ENCODE measurements at regions not wholly inside any gene's neighbourhood (a gene's known extent, or its start where the extent isn't known, plus 50 kb on each side); places are given as distances from the start of the nearest gene placed in this dataset.

DNA sequence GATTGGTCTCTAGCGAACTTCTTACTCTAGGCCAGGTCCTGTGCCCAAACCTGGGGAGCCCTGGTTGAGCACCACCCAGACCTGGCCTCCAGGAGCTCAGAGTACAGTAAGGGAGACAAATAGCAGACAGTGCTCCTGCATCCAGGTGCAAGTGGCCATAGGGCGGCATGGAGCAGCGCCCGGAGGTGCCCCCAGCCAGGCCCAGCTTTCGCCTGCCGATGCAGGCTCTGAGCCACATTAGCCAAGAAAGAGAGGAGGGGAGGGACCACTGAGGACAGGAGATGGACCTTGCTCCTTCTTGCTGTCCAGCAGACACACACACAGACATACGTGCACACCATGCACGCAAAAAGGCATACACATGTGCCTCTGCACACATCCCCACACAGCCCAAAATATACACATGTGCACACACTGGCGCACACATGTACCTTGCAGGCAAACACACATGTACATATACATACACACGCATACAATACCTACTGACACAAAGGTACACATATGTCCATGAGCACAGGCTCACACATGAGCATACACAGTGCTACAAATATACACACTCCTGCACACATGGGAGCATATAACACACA is 68.7 kb upstream of the FGF3 start:
- TF ChIP-seq, protein P1, sequence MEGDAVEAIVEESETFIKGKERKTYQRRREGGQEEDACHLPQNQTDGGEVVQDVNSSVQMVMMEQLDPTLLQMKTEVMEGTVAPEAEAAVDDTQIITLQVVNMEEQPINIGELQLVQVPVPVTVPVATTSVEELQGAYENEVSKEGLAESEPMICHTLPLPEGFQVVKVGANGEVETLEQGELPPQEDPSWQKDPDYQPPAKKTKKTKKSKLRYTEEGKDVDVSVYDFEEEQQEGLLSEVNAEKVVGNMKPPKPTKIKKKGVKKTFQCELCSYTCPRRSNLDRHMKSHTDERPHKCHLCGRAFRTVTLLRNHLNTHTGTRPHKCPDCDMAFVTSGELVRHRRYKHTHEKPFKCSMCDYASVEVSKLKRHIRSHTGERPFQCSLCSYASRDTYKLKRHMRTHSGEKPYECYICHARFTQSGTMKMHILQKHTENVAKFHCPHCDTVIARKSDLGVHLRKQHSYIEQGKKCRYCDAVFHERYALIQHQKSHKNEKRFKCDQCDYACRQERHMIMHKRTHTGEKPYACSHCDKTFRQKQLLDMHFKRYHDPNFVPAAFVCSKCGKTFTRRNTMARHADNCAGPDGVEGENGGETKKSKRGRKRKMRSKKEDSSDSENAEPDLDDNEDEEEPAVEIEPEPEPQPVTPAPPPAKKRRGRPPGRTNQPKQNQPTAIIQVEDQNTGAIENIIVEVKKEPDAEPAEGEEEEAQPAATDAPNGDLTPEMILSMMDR (IDR thresholded peaks at IDR 0.05; ENCODE audit: insufficient read depth, low read depth, low read length): no peak
- H3K4me3 ChIP-seq (ENCODE audit: low read depth, low read length): no peak overlapping the region
- no peak for DNase-seq (ENCODE audit: low read depth)

DNA sequence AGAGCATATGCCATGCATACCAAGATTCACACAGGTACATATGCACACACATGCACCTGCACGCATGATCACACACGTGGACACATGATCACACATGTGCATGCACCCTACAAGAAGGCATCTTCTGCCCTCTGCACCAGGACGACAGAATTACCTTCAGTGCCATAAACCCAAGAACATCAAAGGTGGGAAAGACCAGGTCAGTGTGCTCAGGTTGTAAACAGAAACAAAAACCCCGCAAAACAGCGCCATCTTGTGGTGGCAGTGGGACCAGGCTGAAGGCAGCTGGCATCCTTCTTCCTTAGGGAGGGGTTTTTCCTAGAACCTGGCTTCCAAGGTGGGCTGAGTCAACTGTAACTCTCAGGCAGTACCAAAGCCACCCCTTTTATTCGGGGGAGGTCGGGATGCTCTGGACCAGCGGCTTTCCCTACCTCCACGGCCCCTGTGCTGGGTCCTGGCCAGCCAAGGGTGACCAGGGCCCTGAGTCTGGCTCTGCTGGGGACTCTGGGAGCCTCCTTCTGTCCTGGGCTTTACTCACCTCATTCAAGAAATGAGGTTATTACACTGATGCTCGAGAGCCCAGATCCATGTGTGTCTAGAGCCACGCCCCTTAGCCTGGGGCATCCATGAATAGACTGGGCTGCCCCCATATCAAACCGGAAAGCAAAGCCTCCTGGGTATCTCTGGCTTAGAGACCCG is 69.4 kb upstream of the FGF3 start:
- peak; percentile 55 for DNase-seq (ENCODE audit: low read depth)
- TF ChIP-seq, protein P1 (IDR thresholded peaks at IDR 0.05; ENCODE audit: insufficient read depth, low read depth, low read length): peak; percentile 95
- no peak overlapping the region for H3K4me3 ChIP-seq (ENCODE audit: low read depth, low read length)

DNA sequence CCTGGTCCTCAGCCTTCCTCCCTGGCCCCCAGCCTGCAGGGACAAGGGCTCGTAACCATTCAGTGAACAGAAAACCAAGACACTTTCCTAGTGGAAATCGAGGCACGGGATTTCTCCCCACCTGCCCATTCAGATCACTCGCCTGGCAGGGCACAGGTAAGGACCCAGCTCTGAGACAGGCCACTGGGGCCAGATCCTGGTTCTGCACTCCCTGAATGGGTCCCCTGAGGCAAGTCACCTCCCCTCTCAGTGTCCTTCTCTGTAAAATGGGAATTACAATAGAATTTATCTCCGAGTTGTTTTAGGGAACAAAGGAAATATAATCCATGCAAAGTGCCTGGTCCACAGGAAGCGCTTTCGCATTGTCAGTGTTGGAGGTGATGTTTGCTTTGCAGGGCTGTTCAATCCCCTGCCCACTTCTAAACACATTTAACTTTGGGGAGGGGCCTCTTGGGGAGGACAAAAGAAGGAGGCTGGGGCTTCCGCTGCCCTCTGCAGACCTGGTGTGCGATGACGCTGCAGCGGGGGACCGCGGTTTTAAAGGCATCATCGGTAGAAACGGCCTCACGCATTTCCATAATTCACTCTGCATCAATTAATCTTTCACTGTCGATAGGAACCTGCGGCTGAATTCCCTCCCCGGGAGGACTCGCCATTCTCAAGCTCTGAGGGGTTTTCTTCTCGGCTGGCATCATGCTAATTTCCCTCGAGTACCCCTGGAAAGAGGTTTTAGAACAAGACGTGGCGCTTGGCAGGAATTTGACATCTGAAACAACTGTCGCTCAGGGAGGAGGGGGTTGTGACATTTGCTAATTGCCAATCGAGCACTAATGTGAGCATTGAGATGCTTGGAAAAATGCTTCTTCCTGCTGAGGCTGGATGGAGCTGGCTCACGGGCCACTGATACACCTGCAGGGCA is 70.4 kb upstream of the FGF3 start:
- H3K4me3 ChIP-seq (ENCODE audit: low read depth, low read length): no peak overlapping the region
- TF ChIP-seq, protein P1 (IDR thresholded peaks at IDR 0.05; ENCODE audit: insufficient read depth, low read depth, low read length): no peak
- no peak for DNase-seq (ENCODE audit: low read depth)

DNA sequence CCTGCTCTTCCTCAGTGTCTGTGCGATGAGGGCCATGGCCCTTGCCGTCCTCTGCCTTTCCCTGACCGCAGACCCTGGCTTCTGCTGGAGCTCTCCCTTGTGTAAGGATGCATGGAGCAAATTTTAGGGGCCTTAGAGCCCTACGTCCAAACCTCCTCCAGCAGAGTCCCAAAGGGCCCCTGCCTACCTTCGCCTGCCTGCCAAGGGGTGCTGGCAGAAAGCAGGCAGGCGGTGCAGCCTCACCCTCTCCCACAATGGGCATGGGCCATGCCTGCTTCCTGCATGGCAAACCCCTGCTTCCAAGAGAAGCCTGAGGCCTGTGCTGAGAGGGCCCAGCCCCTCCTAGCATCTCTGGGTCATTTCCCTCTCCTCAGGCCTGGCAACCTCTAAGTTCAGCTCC is 71.3 kb upstream of the FGF3 start:
- TF ChIP-seq, protein P1 (IDR thresholded peaks at IDR 0.05; ENCODE audit: insufficient read depth, low read depth, low read length): no peak
- H3K4me3 ChIP-seq (ENCODE audit: low read depth, low read length): no peak overlapping the region
- DNase-seq (ENCODE audit: low read depth): no peak

DNA sequence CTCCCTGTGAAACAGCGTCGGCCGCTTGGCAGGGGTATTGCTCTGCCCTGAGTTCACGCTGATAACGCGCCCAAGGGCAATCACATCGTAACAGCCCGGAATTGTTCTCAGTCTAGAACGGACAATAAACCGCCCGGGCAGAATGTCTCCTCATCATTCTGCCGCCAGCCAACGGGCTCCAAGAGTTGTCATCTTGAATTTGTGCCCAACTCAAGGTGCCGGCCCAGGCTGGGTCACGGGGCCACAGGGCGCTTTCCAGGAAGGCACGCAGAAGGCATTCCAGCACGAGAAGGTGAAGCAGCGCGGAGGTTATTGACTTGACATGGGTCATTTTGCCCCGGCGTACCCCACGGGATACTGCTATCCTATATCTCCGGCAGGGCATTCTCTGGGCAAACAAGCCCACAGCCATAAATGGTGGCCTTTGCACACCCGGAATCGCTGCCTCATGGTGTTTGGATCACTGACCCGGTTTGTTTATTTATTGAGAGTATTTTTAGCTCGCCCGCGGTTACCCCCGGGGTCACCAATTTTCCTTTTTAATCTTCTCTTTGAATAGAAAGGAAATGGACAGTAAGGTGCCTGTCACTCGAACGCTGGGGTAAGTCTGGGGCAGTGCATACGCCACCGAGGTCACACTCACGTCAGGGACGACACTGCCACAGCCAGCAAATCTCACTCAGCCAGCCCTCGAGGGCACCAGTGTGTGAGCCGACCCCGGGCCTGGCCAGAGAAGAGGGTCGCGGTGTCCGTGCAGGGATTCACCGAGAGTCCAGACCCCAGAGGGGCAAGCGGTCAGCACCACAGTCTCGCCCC is 72.4 kb upstream of the FGF3 start:
- H3K4me3 ChIP-seq (ENCODE audit: low read depth, low read length): no peak overlapping the region
- no peak for DNase-seq (ENCODE audit: low read depth)
- TF ChIP-seq, protein P1 (IDR thresholded peaks at IDR 0.05; ENCODE audit: insufficient read depth, low read depth, low read length): no peak
